Spleen (tissue), 11 donors: ENCODE measurements at regions not wholly inside any gene's neighbourhood (a gene's known extent, or its start where the extent isn't known, plus 50 kb on each side); places are given as distances from the start of the nearest gene placed in this dataset.
"Not testable (repeated sequence)": the region's sequence is repeated elsewhere in the genome, so short reads cannot be mapped to it uniquely, and the experiment has no call there.

Source experiments
- DNase-seq: peaks from one replicate; pipeline ENCODE4 v3.0.0-alpha.2; 2020
- H3K27ac ChIP-seq, 8 donors: fragments of 200-600 bp; sonication (generic) in 7 of 8; 1 replicate in 4 of 8; 2 replicates in 4 of 8; pipeline versions ENCODE4 v1.5.0 to v1.8.0; 2016 to 2021; ENCODE audit warnings: inconsistent platforms in 4 of 8, mild to moderate bottlenecking in 4 of 8, moderate library complexity in 1 of 8
- H3K27me3 ChIP-seq, 7 donors: fragments of 200-600 bp; sonication (generic) in 6 of 7; replicated peaks in 1 of 7; 1 replicate in 4 of 7; 2 replicates in 3 of 7; pipeline versions ENCODE4 v1.5.0 to v1.8.0; 2016 to 2021; ENCODE audit warnings: inconsistent platforms in 3 of 7, mild to moderate bottlenecking in 1 of 7
- H3K36me3 ChIP-seq, 6 donors: fragments of 200-600 bp; sonication (generic) in 5 of 6; 1 replicate in 4 of 6; 2 replicates in 2 of 6; pipeline versions ENCODE4 v1.5.0 to v1.8.0; 2016 to 2021; ENCODE audit warnings: inconsistent platforms in 2 of 6
- H3K4me1 ChIP-seq, 6 donors: fragments of 200-600 bp; sonication (generic) in 5 of 6; 1 replicate in 3 of 6; 2 replicates in 3 of 6; pipeline versions ENCODE4 v1.5.0 to v1.8.0; 2016 to 2021; ENCODE audit warnings: inconsistent platforms in 3 of 6
- H3K4me3 ChIP-seq, 8 donors: fragments of 200-600 bp; sonication (generic) in 7 of 8; 1 replicate in 4 of 8; 2 replicates in 4 of 8; pipeline versions ENCODE4 v1.5.0 to v1.8.0; 2016 to 2021; ENCODE audit warnings: inconsistent platforms in 4 of 8, mild to moderate bottlenecking in 4 of 8, moderate library complexity in 2 of 8
- H3K9me3 ChIP-seq, 8 donors: fragments of 200-600 bp; sonication (generic) in 7 of 8; 1 replicate in 4 of 8; 2 replicates in 4 of 8; pipeline versions ENCODE4 v1.5.0 to v1.8.0; 2016 to 2021; ENCODE audit warnings: inconsistent platforms in 4 of 8
- POLR2A ChIP-seq, 3 donors: fragments of 450-650 bp; IDR thresholded peaks; one replicate each; pipeline ENCODE4 v1.5.1; 2017; ENCODE audit warnings: antibody characterized with exemption in 3 of 3, mild to moderate bottlenecking in 1 of 3
- POLR2AphosphoS5 ChIP-seq, 3 donors: sonication (generic); formaldehyde crosslinking; IDR thresholded peaks; one replicate each; pipeline ENCODE4 v1.5.1; 2017; ENCODE audit warnings: antibody characterized with exemption in 3 of 3
- WGBS, 5 donors: extraction: QIAGEN DNeasy Blood & Tissue Kit in 3 of 5; methylation state at CpG; one replicate each; pipeline versions ENCODE4 v1.1.5 to v1.1.7; 2013 to 2018; 5-methylcytosine and 5-hydroxymethylcytosine counted together
- intact Hi-C: fragments of 100-400 bp; cut with DNase I; formaldehyde crosslinking; loops from one replicate; pipeline ENCODE4 v1.15.0; 2023; ENCODE audit warnings: low total_unique reads
- TF ChIP-seq, protein P1 (sequence below), 11 experiments: fragments of 200-600 bp in 7 of 11; fragments of 450-650 bp in 4 of 11; sonication (generic) in 4 of 11; IDR thresholded peaks in 8 of 11; conservative IDR thresholded peaks in 3 of 11; 1 replicate in 7 of 11; 2 replicates in 4 of 11; pipeline versions ENCODE4 v1.4.0 to v1.8.0; 2016 to 2021; ENCODE audit warnings: antibody characterized with exemption in 11 of 11, inconsistent platforms in 4 of 11, mild to moderate bottlenecking in 1 of 11
- donor health status: healthy with polysubstance abuse.
- donor health status: DM: no; HTN: no; CAD: no; lungs with moderate emphysema.
- donor health status: DM: no; HTN: no; CAD: no.
- donor health status: Bipolar disorder and iron deficiency.
- donor health status: healthy.
- donor health status: DM: no; HTN: no; CAD: no.
- donor health status: DM: yes; HTN: yes; CAD: no.

- Histone ChIP-seq H3K9me3 (peaks cover 0 to 82% (median 43%) of the 10 kb centered on the region in 8 donors), H3K4me1 (no peaks in the 10 kb centered on the region), H3K36me3 (no peaks in the 10 kb centered on the region), H3K27me3 (no peaks in the 10 kb centered on the region), H3K27ac (no peak overlapping the region), H3K4me3 (no peak overlapping the region)
- DNase-seq = no peak
- intact Hi-C loops = no loop called here
- TF ChIP-seq POLR2AphosphoS5 (IDR thresholded peaks at IDR 0.05) = no peak
- TF ChIP-seq, protein P1, sequence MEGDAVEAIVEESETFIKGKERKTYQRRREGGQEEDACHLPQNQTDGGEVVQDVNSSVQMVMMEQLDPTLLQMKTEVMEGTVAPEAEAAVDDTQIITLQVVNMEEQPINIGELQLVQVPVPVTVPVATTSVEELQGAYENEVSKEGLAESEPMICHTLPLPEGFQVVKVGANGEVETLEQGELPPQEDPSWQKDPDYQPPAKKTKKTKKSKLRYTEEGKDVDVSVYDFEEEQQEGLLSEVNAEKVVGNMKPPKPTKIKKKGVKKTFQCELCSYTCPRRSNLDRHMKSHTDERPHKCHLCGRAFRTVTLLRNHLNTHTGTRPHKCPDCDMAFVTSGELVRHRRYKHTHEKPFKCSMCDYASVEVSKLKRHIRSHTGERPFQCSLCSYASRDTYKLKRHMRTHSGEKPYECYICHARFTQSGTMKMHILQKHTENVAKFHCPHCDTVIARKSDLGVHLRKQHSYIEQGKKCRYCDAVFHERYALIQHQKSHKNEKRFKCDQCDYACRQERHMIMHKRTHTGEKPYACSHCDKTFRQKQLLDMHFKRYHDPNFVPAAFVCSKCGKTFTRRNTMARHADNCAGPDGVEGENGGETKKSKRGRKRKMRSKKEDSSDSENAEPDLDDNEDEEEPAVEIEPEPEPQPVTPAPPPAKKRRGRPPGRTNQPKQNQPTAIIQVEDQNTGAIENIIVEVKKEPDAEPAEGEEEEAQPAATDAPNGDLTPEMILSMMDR (IDR thresholded peaks at IDR 0.05 in 8 of 11, conservative IDR thresholded peaks at IDR 0.05 in 3 of 11) = no peak
- TF ChIP-seq POLR2A (IDR thresholded peaks at IDR 0.05) = no peak
- 86 to 88% (median 87%) methylated on average over 24 of the region's 24 CpGs for WGBS, 5 donors
These were observed 246.1 kb downstream of the OR4C45 start for GRCh38 chr11:50278756-50279155.

DNA sequence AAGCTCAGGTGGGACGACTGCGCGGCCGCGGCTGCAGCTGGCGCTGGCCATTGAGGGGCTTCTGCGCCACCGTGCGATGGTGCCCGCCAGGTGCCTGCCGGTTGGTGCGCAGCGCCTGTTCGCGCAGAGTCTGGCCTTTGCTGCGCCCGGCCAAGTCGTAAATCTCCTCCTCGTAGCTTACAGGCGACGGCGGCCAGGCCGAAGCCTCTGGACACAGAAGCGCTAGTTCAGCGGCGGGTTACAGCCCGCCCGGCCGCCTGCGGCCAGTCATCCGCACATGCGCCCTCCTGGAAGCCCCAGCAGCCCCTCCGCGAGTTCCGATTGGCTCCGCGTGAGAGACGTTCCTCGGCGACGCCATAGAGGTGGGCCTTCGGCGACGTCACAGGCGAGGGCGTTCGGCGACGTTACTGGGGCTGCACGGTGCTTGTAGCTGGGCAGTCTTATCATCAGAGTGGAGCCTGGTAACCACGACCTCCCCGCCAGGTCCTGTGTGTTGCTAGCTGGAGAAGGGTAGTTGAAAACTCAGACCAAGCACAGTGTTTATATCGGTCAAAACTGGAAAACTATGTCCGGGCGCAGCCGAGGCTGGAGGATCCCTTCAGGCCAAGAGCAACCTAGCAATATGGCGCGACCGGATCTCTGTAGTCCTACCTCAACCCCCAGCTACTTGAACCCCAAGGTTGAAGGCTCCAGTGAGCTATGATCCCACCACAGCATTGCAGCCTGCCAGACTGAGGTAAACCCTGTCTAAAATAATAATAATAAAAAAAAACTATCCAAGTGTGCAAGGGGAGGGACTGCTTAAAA, 265.7 kb downstream of the OR4C45 start:
- TF ChIP-seq, protein P1 (IDR thresholded peaks at IDR 0.05 in 8 of 11, conservative IDR thresholded peaks at IDR 0.05 in 3 of 11) = no peak
- TF ChIP-seq POLR2A (IDR thresholded peaks at IDR 0.05) (no peak), POLR2AphosphoS5 (IDR thresholded peaks at IDR 0.05) (no peak)
- Histone ChIP-seq H3K36me3 (no peaks in the 10 kb centered on the region), H3K4me1 (no peaks in the 10 kb centered on the region), H3K9me3 (peaks cover 0 to 73% (median 59%) of the 10 kb centered on the region in 8 donors), H3K4me3 (no peak overlapping the region), H3K27me3 (no peaks in the 10 kb centered on the region), H3K27ac (no peak overlapping the region)
- intact Hi-C loops = no loop called here
- WGBS, 5 donors = 68 to 81% (median 79%) methylated on average over 37 to 59 of the region's 59 CpGs
- no peak for DNase-seq

- H3K27ac ChIP-seq, H3K36me3 ChIP-seq, H3K27me3 ChIP-seq, DNase-seq, intact Hi-C loops, H3K4me3 ChIP-seq, H3K4me1 ChIP-seq: not testable (repeated sequence)
- H3K9me3 ChIP-seq = peaks cover 0 to 88% (median 52%) of the 10 kb centered on the region in 8 donors
- WGBS, 5 donors = 61 to 68% (median 62%) methylated on average over 2 of the region's 2 CpGs
These were observed 298.0 kb downstream of the OR4C45 start for GRCh38 chr11:50330723-50331122.

DNA sequence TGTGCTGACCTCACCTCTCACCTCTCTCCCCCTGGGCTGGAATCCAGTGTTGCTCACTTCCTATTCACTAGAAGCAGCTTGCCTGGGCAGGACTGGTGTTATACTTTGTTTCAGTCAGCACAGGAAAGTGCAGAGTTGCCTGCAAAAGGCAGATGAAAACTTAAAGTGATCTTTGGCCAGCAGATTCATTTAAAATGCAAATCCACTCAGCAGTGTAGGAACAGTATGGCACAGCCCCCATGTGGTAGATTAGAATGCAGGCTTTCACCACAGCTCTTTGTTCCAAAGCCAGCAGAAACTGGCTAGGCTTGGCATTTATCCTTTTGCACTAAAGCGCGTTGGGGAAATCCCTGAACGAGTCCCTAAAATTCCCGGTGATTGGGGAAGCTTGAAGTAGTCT, 301.2 kb downstream of the OR4C45 start:
- Histone ChIP-seq H3K27me3 (no peaks in the 10 kb centered on the region), H3K4me3 (no peak overlapping the region), H3K9me3 (peaks cover 0 to 69% (median 33%) of the 10 kb centered on the region in 8 donors), H3K4me1 (no peaks in the 10 kb centered on the region), H3K36me3 (no peaks in the 10 kb centered on the region), H3K27ac (no peak overlapping the region)
- intact Hi-C loops = no loop called here
- 48 to 91% (median 80%) methylated on average over 4 of the region's 4 CpGs for WGBS, 5 donors
- TF ChIP-seq POLR2AphosphoS5 (IDR thresholded peaks at IDR 0.05) (no peak), POLR2A (IDR thresholded peaks at IDR 0.05) (no peak)
- TF ChIP-seq, protein P1 (IDR thresholded peaks at IDR 0.05 in 8 of 11, conservative IDR thresholded peaks at IDR 0.05 in 3 of 11) = no peak
- no peak for DNase-seq

DNA sequence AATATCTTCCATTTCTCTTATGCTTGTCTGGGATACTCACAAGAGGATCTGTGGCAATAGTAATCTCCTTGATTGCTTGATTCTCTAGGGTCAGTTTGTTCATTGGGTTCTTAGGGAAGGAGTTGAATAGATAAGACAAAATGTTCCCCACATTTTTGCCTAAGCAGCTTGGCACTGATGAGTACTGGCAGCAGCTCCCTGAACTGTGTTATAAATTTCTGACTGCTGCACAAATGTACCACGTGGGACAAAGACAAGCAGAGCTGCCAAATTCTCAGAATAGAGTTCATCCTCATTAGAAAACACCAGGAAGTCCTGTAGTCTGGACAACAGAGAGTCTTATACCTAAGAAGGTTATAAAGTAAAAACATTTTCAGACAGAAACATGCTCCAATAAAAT, 304.8 kb downstream of the OR4C45 start:
- H3K27me3 ChIP-seq, intact Hi-C loops, DNase-seq, H3K36me3 ChIP-seq, H3K4me3 ChIP-seq, H3K4me1 ChIP-seq, H3K27ac ChIP-seq: not testable (repeated sequence)
- peaks cover 0 to 55% (median 24%) of the 10 kb centered on the region in 8 donors for H3K9me3 ChIP-seq
- 0 to 16% (median 7%) methylated on average over 1 of the region's 1 CpG; no CpG with 5 or more reads in 1 of the 5 donors for WGBS, 5 donors

DNA sequence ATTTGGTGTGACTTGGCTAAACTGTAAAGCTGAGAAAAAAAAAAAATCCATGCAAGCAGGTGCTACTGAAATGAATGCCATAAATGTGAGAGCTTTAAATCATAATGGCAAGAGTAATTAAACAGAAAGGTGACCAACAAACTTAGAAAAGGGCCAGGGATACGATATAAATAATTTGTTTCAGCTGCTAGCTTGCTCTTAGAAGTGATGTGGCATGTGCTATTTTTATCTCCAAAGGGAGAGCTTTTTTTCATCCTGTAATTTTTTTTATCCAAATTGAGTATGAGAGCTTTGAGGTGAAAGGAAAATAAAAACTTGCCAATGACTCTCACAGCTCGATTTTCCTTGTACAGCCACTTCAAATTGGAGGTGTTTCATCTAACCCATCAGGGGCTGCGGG, 315.3 kb downstream of the OR4C45 start:
- intact Hi-C loops, H3K4me3 ChIP-seq, DNase-seq, H3K27ac ChIP-seq, H3K4me1 ChIP-seq, H3K9me3 ChIP-seq, H3K27me3 ChIP-seq, H3K36me3 ChIP-seq: not testable (repeated sequence)
- no CpG with 5 or more reads among the region's 3 CpGs for WGBS, 5 donors
